Heart left ventricle (tissue), 16 donors: ENCODE measurements at regions not wholly inside any gene's neighbourhood (a gene's known extent, or its start where the extent isn't known, plus 50 kb on each side); places are given as distances from the start of the nearest gene placed in this dataset.

Source experiments
- ATAC-seq, 4 donors: fragments of 200-7000 bp; cut with Tn5 transposase; one replicate each; pipeline ENCODE4 v1.9.1; 2020 to 2022; ENCODE audit warnings: moderate library complexity in 4 of 4, mild to moderate bottlenecking in 3 of 4, moderate number of reproducible peaks in 1 of 4
- DNase-seq, 5 donors: peaks; one replicate each; pipeline ENCODE4 v3.0.0-alpha.2; 2020
- H3K27ac ChIP-seq, 12 donors: fragments of 200-600 bp; sonication (generic) in 4 of 12; one replicate each; pipeline versions ENCODE4 v1.5.0 to v1.8.0; 2016 to 2022; ENCODE audit warnings: mild to moderate bottlenecking in 2 of 12
- H3K27me3 ChIP-seq, 9 donors: fragments of 200-600 bp; sonication (generic) in 2 of 9; one replicate each; pipeline versions ENCODE4 v1.5.1 to v1.8.0; 2016 to 2022; ENCODE audit warnings: mild to moderate bottlenecking in 3 of 9
- H3K36me3 ChIP-seq, 9 donors: fragments of 200-600 bp; sonication (generic) in 2 of 9; one replicate each; pipeline versions ENCODE4 v1.5.0 to v1.8.0; 2018 to 2022; ENCODE audit warnings: mild to moderate bottlenecking in 2 of 9
- H3K4me1 ChIP-seq, 12 donors: fragments of 200-600 bp; sonication (generic) in 4 of 12; one replicate each; pipeline versions ENCODE4 v1.5.0 to v1.8.0; 2016 to 2022; ENCODE audit warnings: mild to moderate bottlenecking in 3 of 12
- H3K4me3 ChIP-seq, 12 donors: fragments of 200-600 bp; sonication (generic) in 4 of 12; one replicate each; pipeline versions ENCODE4 v1.5.0 to v1.8.0; 2017 to 2022; ENCODE audit warnings: mild to moderate bottlenecking in 9 of 12, moderate library complexity in 4 of 12
- H3K9me3 ChIP-seq, 12 donors: fragments of 200-600 bp; sonication (generic) in 4 of 12; one replicate each; pipeline versions ENCODE4 v1.5.0 to v1.8.0; 2016 to 2022; ENCODE audit warnings: mild to moderate bottlenecking in 1 of 12
- CTCF ChIP-seq, 12 donors: fragments of 200-600 bp; sonication (generic) in 4 of 12; IDR thresholded peaks; one replicate each; pipeline versions ENCODE4 v1.5.0 to v1.8.0; 2018 to 2022; ENCODE audit warnings: antibody characterized with exemption in 12 of 12, mild to moderate bottlenecking in 5 of 12
- POLR2A ChIP-seq, 2 donors: fragments of 450-650 bp; IDR thresholded peaks; one replicate each; pipeline ENCODE4 v1.6.1; 2017; ENCODE audit warnings: antibody characterized with exemption in 2 of 2, mild to moderate bottlenecking in 2 of 2, moderate library complexity in 2 of 2
- WGBS, 4 donors: extraction: QIAGEN DNeasy Blood & Tissue Kit in 2 of 4; methylation state at CpG; one replicate each; pipeline versions ENCODE4 v1.1.5 to v1.1.7; 2013 to 2018; 5-methylcytosine and 5-hydroxymethylcytosine counted together
- intact Hi-C, 10 donors: fragments of 100-400 bp; cut with DNase I; formaldehyde crosslinking; loops; one replicate each; pipeline versions ENCODE4 v1.11.1 to v1.14.2; 2022
- donor health status: ischemic (EF 13 %, LVEDD 7.1; RV severe dilation, severe dysfunction).
- donor health status: healthy with polysubstance abuse.
- donor health status: DM: no; HTN: yes; CAD: no.
- donor health status: DM: no; HTN: no; CAD: no.
- donor health status: ischemic (EF 25% LVEDD 6.9; RV normal size, moderate dysfunction).
- donor health status: ischemic (EF 25% LVEDD 5.7; RV mildly dilated, moderate dysfunction).
- donor health status: healthy.
- donor health status: DM: yes; HTN: yes; CAD: no.
- donor health status: ischemic (EF 35%, LVEDD 5.7; RV mildly dilated, moderate dysfunction).
- donor health status: nonischemic (EF 11% LVEDD 7.7; RV severe dilation, severe dysfunction).
- donor health status: DM: yes; HTN: yes; CAD: no.
- donor health status: PGD.
- donor health status: ischemic (EF 29% LVEDD 5.4; RV normal size, mild dysfunction).
- donor health status: nonischemic (EF 23%, LVEDD 6.1; RV moderate dilation, normal function).

GRCh38 chr9:90046317-90046861, 441.6 kb downstream of the GADD45G start:
- no peaks in the 10 kb centered on the region for H3K27me3 ChIP-seq
- H3K27ac ChIP-seq: no peak overlapping the region
- DNase-seq (no peak), ATAC-seq (no peak)
- intact Hi-C loops: no loop called here
- H3K36me3 ChIP-seq: no peaks in the 10 kb centered on the region
- H3K4me1 ChIP-seq: no peaks in the 10 kb centered on the region
- 82 to 96% (median 89%) methylated on average over 7 of the region's 7 CpGs for WGBS, 4 donors
- peaks cover 0 to 10% (median 0%) of the 10 kb centered on the region in 12 donors for H3K9me3 ChIP-seq
- H3K4me3 ChIP-seq: no peak overlapping the region
- no peak for TF ChIP-seq POLR2A (IDR thresholded peaks at IDR 0.05)

- Histone ChIP-seq H3K27me3 (no peaks in the 10 kb centered on the region), H3K9me3 (peaks cover 0 to 10% (median 0%) of the 10 kb centered on the region in 12 donors), H3K27ac (no peak overlapping the region), H3K4me3 (no peak overlapping the region), H3K4me1 (no peaks in the 10 kb centered on the region), H3K36me3 (no peaks in the 10 kb centered on the region)
- ATAC-seq: no peak
- intact Hi-C loops: no loop called here
- DNase-seq: no peak
- TF ChIP-seq POLR2A (IDR thresholded peaks at IDR 0.05) (no peak), CTCF (IDR thresholded peaks at IDR 0.05) (no peak)
Measured at GRCh38 chr9:90047828-90048227, 443.0 kb downstream of the GADD45G start.

GRCh38 chr9:90052366-90052765, 447.6 kb downstream of the GADD45G start:
- H3K27ac ChIP-seq: no peak overlapping the region
- DNase-seq (no peak), ATAC-seq (no peak)
- intact Hi-C loops: no loop called here
- no peak overlapping the region for H3K4me3 ChIP-seq
- H3K9me3 ChIP-seq: peaks cover 0 to 10% (median 0%) of the 10 kb centered on the region in 12 donors
- TF ChIP-seq POLR2A (IDR thresholded peaks at IDR 0.05) (no peak), CTCF (IDR thresholded peaks at IDR 0.05) (no peak)
- no peaks in the 10 kb centered on the region for H3K27me3 ChIP-seq
- H3K36me3 ChIP-seq: no peaks in the 10 kb centered on the region
- H3K4me1 ChIP-seq: no peaks in the 10 kb centered on the region

- H3K4me1 ChIP-seq: no peaks in the 10 kb centered on the region
- no peaks in the 10 kb centered on the region for H3K27me3 ChIP-seq
- intact Hi-C loops: no loop called here
- TF ChIP-seq CTCF (IDR thresholded peaks at IDR 0.05): peak in 1 of 12 donors; percentile 8
- TF ChIP-seq POLR2A (IDR thresholded peaks at IDR 0.05): no peak
- H3K36me3 ChIP-seq: no peaks in the 10 kb centered on the region
- WGBS, 4 donors: 66 to 78% (median 73%) methylated on average over 5 of the region's 5 CpGs
- H3K27ac ChIP-seq: no peak overlapping the region
- DNase-seq (no peak), ATAC-seq (no peak)
- H3K4me3 ChIP-seq: no peak overlapping the region
- H3K9me3 ChIP-seq: peaks cover 0 to 10% (median 0%) of the 10 kb centered on the region in 12 donors
Measured at GRCh38 chr9:90053027-90053426, 448.2 kb downstream of the GADD45G start.

GRCh38 chr9:90054810-90055209, 450.0 kb downstream of the GADD45G start:
- TF ChIP-seq POLR2A (IDR thresholded peaks at IDR 0.05) (no peak), CTCF (IDR thresholded peaks at IDR 0.05) (no peak)
- no peaks in the 10 kb centered on the region for H3K36me3 ChIP-seq
- no peak for DNase-seq
- no peaks in the 10 kb centered on the region for H3K9me3 ChIP-seq
- H3K4me3 ChIP-seq: no peak overlapping the region
- H3K27ac ChIP-seq: no peak overlapping the region
- no peaks in the 10 kb centered on the region for H3K4me1 ChIP-seq
- ATAC-seq: peak in 3 of 4 donors; percentile 52 to 79 (median 63)
- intact Hi-C loops: no loop called here
- no peaks in the 10 kb centered on the region for H3K27me3 ChIP-seq
